ENCODE measurements at regions not wholly inside any gene's neighbourhood (a gene's known extent, or its start where the extent isn't known, plus 50 kb on each side); places are given as distances from the start of the nearest gene placed in this dataset.

DNA sequence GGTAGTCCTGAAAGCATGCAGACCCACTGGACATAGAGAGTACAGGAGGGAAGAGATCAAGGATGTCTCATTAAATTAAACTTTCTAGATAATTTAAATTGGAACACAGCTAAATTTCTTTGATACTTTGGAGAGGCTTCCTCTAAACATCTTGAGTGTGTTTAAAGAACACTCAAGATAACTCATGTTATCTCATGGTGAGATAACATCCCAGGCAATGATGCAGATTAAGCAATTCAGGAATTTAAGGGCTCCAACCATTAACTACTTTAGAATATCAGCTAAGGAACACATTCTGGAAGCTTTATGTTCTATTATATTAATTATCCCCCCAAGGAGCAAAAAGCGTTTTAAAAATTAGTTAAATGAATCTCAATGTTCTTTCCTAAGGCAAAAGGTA is 289.2 kb upstream of the RUNX1 start:
- no peak for DNase-seq (ENCODE audit: low spot score)

DNA sequence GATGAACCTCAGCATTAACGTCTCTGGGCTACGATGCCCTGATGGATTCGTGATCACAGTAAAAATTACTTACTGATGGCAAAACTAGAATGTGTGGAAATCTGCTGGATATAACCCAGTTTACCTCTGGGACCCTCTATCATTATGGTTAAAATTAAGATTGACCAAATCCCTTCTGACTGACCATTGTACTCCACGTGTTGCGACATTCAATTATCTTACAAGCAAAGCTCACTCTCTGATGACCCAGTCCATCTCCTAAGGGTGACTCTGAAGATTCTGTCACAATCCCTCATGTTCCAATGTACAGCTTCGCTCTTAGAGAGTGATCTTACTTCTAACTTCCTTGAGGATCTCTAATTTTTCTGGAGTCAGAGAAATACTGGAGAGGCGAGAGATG is 288.5 kb upstream of the RUNX1 start:
- DNase-seq (ENCODE audit: low spot score): no peak

DNA sequence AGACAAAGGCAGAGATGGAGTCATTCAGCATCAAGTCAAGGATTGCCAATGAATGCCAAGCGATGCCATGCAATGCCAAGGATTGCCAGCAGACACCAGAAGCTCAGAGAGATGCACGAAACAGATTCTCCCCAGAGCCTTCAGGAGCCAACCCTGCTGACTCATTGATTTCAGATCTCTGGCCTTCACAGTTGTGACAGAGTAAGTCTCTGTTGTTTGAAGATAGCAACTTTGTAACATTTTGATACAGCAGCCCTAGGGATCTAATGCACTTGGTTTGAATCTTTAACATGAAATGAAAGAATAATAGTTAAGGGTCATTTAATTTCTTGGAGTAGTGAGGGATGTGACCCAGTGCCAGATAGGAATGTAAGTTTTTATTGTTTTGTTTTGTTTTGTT is 287.4 kb upstream of the RUNX1 start:
- no peak for DNase-seq (ENCODE audit: low spot score)

DNA sequence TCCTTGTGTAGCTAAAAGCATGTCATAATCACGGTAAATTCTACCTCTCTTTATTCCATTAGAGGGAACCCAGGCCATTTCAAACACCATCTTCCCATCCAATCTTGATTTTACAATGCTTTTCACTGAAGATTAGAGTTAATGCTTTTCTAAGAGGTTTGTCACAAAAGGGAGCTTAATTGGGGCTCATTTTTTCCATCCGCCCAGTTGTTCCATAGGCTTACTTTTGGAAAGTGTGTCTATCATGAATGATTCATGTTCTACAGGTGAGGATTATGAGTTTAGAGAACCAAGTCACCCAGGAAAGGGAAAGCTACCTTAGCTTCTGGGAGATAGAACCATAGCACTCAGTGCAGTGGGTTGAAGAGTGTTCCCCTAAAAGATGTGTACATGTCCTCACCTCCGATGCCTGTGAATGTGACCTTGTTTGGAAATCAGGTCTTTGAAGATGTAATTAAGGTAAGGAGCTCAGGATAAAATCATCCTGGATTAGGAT is 286.9 kb upstream of the RUNX1 start:
- no peak for DNase-seq (ENCODE audit: low spot score)

DNA sequence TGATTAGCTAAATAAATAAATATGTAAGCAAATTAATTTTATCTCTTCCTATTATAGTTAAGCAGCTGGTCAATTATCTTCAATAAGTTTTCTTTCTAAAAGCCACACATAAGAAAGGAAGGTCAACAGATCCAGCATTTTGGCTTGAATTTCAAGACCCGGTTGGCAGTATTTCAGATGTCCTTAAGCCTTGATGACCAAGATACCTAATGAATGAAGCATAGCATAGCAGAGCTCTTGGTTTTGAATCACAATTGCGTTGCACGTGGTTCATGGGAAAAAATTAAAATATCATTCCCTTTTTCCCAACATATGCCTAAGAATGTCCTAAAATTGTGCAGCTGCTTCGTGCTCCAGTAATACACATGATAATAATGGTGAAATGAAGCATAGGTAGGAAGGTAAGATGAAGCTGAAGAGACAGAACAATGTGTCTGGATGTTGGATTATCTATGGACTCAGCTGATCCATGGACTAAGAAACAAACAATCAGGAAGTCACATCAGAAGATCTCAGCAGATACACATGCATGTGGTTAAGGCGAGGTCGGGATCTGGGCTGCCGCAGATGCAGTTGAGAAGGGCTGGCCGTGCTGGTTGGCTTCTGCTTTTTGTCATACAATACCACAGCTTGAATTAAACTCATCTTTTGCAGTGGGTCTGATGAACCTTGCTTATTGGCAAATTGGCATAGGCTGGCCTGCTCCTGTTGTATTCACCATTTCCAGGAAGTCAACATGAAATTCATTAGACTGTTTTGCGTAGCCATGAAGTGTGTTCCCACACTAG is 284.9 kb upstream of the RUNX1 start:
- DNase-seq (ENCODE audit: low spot score): no peak

DNA sequence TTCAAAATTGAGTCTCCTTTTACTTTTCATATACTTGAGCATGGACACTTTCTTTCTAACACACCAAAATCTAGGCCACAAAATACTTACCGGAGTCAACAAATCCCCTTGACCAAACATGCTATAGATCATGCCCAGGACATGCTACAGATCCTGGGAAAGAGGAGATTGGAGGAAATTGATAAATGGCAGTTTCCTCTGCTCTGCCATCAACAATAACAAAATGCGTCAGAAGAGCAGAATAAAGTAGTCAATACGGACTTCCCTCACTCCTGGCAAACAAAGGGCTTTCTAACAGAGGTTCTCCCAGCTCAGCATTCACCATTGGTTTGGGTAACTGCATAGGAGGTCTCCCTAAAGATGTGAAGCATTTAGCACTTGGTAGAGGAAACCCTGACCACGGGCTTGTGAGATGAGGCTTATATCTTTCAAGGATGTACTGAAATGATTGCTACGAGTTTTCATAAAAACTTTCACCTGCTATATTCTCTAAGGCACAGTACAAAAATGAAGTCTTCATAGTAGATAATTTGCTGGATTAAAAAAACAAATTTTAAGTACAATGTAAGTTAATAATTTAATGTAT is 283.8 kb upstream of the RUNX1 start:
- DNase-seq (ENCODE audit: low spot score): no peak

DNA sequence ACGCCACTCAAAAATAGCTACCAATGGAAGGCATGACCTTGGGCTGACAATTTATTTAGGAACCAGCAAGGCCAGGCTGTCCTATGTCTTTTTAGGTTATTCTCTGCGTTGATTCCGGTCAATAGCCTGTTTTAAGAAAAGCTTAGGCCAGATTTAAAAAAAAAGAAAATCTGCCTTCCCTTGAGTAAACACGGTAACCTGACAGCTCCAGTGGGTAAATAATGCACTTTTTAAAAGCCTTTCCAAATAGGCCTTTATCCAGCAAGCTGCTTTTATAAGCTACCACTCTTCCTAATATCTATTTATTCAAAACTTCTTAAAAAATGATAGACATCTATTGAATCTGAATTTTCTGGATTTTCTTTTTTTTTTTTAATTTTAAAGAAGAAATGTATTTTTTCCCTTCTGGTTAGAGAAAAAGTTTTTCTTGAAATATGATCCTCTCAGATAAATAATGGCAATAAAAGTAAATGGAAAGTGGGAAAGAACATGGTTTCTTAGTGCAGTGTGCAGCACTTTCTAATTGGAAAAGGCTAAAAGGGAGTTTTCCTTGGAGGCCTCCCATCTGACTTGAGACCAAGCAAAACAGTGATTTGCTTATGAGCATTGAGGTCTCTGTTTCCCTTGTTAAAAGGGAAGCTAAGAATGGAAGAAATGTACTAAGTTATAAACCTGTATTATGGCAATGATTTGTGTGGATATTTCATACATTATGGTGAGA is 281.0 kb upstream of the RUNX1 start:
- DNase-seq (ENCODE audit: low spot score): no peak

DNA sequence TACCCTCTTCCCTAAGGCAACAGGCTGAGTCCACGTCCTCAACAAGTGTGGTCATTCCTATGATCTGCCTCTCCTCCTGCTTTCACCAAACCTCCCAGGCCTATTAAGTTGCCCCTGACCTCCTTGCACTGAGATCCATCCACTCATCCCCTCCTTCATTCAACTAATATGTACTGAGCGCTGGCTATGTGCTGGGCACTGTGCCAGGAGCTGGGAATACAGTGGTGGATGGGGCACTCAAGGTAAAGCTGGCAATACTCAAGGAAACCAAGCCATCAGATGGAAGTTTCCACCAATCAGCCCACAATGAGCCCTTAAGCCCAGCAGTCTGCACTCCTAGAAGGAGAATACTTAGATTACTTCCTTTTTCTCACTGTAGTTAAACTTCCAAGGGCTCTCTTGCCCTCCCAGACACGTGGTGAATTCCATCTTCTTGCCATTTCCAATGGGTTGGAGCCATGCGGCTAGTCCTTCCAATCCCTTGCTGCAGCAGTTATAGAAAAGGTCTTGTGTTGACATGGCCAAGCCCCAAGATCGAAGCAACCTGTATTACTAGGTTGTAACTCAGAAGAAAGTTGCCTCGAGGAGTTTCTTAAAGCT is 279.9 kb upstream of the RUNX1 start:
- DNase-seq (ENCODE audit: low spot score): no peak

DNA sequence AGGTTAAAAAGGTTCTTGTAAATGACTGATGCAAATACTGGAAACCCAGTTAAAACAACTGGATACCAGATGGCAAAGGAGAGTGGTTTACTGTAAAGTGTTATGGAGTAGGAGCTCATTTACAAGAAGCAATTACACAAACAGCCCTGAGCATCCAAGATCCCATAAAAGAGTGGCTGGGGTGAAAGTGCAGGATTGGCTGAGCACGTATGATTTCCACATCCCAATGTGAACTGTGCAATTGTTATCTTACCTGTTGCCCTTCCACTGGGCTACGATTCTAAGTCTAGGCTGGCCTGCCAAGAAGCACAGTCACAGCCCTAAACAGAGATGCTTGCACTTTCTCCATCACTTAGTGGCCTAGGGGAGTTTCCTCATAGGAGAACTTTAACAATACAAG is 277.6 kb upstream of the RUNX1 start:
- no peak for DNase-seq (ENCODE audit: low spot score)

DNA sequence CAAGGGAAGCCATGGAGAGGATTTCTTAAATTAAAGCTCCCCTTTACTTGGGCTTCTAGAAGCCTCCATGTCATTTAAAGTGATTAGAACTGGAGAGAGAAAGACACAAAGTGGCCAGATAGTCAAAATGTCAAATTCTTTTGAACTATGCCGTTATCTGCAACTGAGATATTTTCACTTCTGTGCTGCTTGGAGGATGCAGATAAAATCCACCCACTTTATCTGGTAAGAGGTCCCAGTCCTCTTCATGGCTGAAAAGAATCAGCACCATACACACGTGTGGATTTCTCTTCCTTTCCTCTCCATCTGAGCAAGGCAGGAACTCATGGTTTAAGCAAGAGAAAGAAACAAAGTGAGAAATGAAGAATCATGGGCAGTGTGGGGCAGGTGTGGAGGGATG is 276.9 kb upstream of the RUNX1 start:
- no peak for DNase-seq (ENCODE audit: low spot score)

DNA sequence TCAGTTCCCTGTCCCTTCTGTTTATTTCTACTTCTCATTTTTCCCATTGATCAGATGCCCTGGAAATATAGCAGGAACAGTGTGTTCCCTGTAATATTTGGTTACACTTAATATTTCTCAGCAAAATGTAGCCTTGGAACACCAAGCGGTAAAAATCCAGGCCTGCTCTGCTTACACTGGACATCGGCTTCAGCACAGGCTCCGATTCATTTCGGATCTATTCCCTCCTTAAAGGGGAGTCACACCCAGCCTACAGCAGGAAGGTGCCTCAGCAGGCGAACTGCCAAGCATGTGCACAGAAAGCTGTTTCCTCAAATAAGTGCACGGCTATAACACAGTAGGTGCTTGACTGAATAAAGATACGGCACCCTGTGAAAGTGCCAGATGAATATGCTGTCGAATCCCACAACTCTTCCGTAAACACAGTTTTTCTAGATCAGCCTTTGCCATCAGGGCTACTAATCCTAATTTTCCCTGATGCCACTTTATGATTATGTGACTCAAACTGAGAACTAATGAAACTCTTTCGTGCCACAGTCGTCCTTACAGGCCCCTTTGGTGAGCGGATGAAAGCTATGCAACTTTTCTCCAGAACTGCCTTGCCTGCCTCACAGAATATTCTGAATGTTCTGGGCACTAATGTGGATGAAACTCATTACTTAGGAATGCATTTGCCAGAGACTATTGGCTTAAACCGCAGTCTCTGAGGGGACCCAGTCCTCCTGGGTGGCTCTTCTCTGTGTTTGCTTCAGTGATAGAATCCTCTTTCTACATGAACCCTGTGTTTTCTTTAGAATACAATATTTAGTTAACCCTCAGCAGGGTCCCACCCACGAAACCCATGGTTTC is 275.5 kb upstream of the RUNX1 start:
- no peak for DNase-seq (ENCODE audit: low spot score)

DNA sequence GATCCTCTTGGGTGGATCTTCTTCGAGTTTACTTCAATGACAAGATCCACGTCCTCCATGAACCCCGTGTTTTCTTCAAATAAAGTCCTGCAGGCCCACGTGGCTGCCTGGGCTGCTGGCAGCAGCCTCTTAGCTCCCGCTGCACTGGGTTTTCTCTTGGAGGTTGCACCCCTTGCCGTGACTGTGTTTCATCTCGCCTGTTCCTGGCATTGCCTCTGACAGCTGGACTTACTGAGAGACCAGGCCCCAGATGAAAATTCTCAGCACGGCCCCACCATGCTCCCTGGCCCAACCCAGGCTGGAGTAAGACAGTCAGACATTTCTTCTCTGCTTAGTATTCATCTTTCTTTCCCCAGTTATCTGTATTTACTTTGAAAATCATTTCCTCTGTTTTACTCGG is 274.8 kb upstream of the RUNX1 start:
- no peak for DNase-seq (ENCODE audit: low spot score)

DNA sequence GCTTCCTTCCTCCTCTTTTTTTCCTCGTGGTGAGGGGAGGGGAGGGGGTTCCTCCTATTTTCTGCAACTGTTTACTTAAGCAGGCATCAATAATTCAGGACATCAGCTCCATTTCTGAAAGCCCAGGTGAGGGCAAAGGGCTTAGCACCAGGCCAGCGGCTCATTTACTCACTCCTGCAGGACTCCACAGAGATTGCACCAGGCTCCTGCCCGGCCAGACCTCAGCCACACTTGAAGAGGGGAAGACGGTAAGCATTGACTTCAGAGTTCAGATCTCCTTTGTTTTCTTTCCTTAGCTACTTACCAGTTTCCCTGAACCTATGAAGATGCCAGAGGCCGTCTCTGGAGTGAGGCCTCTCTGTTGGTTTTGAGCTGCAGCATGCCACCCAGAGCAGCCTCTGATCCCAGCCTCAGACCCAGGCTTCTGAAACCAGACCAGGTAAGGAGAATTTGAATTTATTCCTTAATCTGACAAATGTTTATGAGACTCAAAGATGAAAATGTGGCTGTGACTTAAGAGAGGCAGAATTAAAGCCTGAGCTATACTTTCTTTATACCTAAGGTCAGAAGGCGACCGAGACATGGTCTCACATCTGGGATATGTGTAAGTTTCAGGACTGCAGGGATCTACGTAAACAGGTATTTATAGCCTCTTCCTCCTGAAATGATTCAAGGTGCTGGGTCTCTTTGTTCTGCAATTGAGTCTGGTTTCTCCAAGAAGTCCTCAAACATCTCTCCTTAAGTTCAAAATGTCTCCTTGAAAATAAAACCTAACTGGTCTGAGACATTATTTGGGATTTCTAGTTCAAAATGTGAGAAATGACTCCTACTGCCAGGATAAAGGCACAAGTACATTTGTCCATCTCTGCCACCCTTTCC is 272.5 kb upstream of the RUNX1 start:
- DNase-seq (ENCODE audit: low spot score): no peak

DNA sequence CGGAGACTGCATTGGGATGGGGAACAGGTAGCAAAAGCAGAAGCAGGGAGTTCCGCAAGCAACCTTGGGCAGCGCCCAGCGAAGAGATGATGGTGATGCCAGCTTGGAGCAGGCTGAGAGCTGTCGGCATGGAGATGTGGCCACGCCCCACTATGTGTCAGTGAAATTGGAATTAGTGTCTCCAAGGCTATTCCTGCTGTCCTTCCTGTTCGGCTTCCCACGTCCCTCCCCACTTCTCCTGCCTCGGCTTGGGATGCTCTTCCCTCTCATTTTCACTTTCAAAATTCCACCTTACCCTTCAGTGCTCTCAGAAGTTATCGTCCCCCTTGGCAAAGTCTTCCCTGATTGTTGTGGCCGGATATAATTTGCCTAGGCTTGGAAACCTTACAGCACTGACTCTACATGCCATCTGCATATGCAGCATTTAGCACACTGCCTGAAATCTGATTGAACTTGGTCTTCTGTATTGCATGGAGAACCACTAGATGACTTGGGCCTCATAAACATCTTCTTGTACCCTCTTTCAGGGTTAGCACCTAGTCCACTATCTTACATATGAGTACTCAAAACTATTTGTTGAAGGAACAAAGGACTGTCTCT is 270.7 kb upstream of the RUNX1 start:
- no peak for DNase-seq (ENCODE audit: low spot score)

DNA sequence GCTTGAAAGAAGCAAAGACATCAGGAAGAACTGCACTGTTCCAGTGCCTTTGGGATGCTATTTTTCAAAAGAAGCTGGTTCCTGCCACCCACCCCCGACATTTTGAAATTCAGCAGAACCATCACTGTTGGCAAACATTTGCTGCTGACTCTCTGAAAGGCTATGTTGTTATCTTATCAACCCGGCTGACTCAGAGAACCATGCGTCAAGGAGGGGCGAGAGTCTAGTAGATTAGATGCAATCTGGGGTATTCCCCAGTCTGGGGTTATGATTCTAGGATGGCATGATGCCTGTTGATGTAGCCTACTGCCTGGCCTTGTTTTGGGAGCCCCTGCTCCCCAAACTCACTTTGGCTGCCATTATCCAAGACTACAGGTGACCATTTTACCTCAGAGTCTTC is 267.8 kb upstream of the RUNX1 start:
- DNase-seq (ENCODE audit: low spot score): no peak

DNA sequence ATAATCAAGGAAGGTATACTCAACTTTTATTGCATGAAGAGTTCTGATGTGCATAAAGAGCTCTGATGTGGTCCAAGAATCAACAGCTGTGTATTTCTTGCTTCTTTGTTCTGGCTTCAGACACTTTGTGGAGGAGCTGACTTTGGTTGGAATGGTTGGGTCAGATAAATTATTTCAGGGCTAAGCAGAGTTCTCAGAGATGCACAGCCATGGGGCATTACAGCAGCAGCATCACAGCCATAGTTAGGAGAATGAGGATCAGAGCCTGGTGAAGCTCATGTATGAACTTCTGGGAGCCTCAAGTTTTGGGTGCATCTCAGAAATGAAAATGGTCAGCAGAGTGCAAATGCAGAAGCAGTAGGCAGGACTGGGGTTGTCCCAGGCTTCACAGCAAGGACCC is 267.4 kb upstream of the RUNX1 start:
- DNase-seq (ENCODE audit: low spot score): no peak

DNA sequence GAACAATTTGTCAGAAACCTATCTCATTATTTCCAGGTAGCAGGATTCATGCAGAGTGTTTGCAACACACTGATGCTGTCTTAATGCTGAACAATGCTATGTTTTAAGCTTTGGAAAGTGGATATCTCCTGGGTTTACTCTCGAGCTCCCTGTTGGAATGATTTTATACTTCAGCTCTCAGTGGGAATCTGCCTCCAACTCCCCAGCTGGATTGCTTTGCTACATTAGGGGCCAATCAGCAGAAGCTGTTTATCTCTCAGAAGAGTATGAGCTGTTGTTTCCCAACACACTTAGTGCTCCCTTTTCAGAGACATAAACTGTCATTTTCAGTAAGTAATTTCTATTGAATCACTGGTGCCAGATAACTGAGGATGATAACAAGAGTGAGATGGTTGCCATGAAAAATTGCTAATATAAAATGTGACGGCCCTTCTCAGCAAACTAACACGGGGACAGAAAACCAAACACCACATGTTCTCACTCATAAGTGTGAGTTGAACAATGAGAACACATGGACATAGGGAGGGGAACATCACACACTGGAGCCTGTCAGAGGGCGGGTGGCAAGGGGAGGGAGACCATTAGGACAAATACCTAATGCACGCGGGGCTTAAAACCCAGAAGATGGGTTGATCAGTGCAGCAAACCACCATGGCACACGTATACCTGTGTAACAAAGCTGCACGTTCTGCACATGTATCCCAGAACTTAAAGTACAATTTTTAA is 265.9 kb upstream of the RUNX1 start:
- no peak for DNase-seq (ENCODE audit: low spot score)

DNA sequence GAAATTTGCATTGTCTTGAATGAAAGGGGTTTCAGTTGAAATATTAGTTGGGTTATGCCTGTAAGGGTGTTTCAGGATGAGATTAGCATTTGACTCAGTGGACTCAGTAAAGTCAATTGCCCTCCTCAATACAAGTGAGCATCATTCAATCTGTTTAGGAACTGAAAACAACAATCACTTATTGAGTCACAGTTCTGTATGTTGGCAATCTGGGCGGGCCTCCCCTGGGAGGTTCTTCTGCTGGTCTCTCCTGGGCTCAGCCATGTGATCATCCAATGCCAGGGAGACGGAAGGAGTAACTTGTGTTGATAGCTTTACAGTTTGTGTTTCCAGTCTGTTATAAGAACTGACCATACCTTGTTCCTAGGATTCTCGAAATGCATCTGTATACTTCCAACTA is 262.9 kb upstream of the RUNX1 start:
- DNase-seq (ENCODE audit: low spot score): no peak

DNA sequence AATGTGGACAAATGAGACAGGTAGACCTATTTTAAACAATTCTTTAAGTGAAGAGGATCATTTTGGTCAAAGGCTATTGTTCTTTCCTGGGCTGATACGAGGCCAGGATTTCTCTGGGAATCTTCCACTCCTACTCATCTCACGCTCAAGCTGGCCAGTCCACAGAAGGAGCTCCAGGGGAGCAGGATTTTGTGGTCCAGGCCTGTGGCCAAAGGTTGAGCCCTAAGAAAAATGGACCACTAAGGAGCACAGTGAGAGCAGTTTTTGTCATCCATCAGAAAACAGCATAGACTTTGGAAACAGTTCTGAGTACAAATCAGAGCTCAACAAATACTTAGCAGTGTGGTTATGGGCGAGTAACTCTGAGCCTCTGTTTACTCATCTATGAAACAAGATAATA is 260.2 kb upstream of the RUNX1 start:
- no peak for DNase-seq (ENCODE audit: low spot score)

DNA sequence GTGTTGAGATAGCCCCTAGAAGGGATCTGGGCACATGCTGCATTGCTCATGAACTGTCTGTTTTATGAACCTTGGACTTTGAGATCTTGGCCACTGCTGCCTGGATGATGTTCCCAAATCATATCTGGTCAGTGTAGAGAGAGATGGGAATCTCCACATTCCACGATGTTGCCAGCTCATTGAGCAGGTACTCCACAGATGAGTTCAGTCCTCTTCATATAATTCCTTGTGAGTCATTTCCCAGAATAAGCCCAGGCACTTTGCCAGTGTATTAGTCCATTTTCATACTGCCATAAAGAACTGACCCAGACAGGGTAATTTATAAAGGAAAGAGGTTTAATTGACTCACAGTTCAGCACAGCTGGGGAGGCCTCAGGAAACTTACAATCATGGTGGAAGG is 254.0 kb upstream of the RUNX1 start:
- no peak for DNase-seq (ENCODE audit: low spot score)
